Uterus (tissue), 2 donors: ENCODE measurements at regions not wholly inside any gene's neighbourhood (a gene's known extent, or its start where the extent isn't known, plus 50 kb on each side); places are given as distances from the start of the nearest gene placed in this dataset.

Experiments used
- CTCF ChIP-seq, 4 experiments: fragments of 200-600 bp in 2 of 4; fragments of 450-650 bp in 2 of 4; sonication (generic) in 2 of 4; IDR thresholded peaks; one replicate each; pipeline ENCODE4 v1.5.1; 2016 to 2019; ENCODE audit warnings: antibody characterized with exemption in 4 of 4, mild to moderate bottlenecking in 2 of 4, moderate library complexity in 1 of 4
- POLR2A ChIP-seq, 2 donors: fragments of 450-650 bp; IDR thresholded peaks; one replicate each; pipeline ENCODE4 v1.6.1; 2016; ENCODE audit warnings: antibody characterized with exemption in 2 of 2, mild to moderate bottlenecking in 1 of 2, moderate library complexity in 1 of 2

- TF ChIP-seq CTCF (IDR thresholded peaks at IDR 0.05) (no peak), POLR2A (IDR thresholded peaks at IDR 0.05) (no peak)
Measured at GRCh38 chr5:168059131-168059530, 232.3 kb upstream of the WWC1 start.
